H1 (cell line): ENCODE measurements at regions not wholly inside any gene's neighbourhood (a gene's known extent, or its start where the extent isn't known, plus 50 kb on each side); places are given as distances from the start of the nearest gene placed in this dataset.

Source experiments
- EP300 ChIP-seq, 2 experiments: IDR thresholded peaks; 1 replicate in 1 of 2; 2 replicates in 1 of 2; pipeline ENCODE4 v1.6.1; 2011 to 2012; ENCODE audit warnings: low read depth in 2 of 2, low read length in 2 of 2, mild to moderate bottlenecking in 2 of 2, borderline replicate concordance in 1 of 2, inconsistent platforms in 1 of 2, moderate library complexity in 1 of 2
- PHF8 ChIP-seq: fragments of 200-600 bp; sonication (generic); conservative IDR thresholded peaks from 2 replicates; pipeline ENCODE4 v1.7.1; 2012; ENCODE audit warnings: low read depth, mild to moderate bottlenecking, inconsistent platforms, low read length, moderate library complexity
- RNF2 ChIP-seq: fragments of 200-900, 300-1000 bp; sonication (generic); IDR thresholded peaks from 2 replicates; pipeline ENCODE4 v1.7.1; 2016; ENCODE audit warnings: borderline replicate concordance, low read depth, mild to moderate bottlenecking, antibody characterized with exemption, low read length; ENCODE audit not compliant: poor library complexity, severe bottlenecking; ENCODE audit errors: missing control alignments
- SAP30 ChIP-seq: fragments of 300-600 bp; sonication (generic); IDR thresholded peaks from 2 replicates; pipeline ENCODE4 v1.7.1; 2012; ENCODE audit warnings: low read length, moderate library complexity, mild to moderate bottlenecking, inconsistent platforms; ENCODE audit not compliant: insufficient read depth, insufficient replicate concordance
- TBP ChIP-seq: IDR thresholded peaks from 2 replicates; pipeline ENCODE4 v1.6.1; 2011; ENCODE audit warnings: low read depth, low read length, improper control_type of control experiment
- TEAD4 ChIP-seq: IDR thresholded peaks from 2 replicates; pipeline ENCODE4 v1.6.1; 2012; ENCODE audit warnings: low read depth, low read length, inconsistent platforms, mixed read lengths
- TF ChIP-seq, protein P1 (sequence below): fragments of 300-600 bp; sonication (generic); IDR thresholded peaks from 2 replicates; pipeline ENCODE4 v1.7.1; 2012; ENCODE audit warnings: low read length, moderate library complexity, mild to moderate bottlenecking, inconsistent platforms; ENCODE audit not compliant: insufficient replicate concordance

DNA sequence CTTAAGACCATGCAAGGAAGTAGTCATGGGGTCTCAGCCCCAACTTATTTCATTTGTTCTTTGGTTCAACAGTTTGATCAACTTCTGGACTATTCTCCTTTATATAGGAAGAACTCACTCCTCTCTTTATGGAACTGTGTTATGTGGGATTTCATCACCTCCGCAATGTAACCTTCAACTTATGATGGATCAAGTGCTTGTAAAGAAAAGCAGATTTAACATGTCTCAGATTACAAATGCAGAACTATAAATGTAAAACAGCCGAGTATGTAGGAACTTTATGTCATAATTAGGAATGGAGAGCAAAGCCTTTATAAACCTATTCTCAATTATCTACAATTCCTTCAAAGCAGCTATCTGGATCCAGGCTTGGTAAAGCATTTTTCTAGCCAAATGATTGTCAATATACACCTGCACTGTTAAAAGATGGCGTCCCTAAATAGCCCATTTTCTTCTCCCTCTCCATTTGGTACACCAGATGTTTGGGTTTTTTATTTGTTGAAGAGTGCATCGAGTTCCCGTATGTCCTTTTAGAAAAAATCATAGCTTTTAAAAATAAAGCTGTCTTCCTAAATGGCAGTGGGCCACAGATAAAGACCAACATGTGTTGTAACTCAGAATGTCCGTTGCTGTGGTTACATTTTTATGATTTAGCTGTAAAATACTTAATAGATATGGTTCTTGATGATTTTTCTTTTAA is 985.1 kb upstream of the SLC35B3 start (continued):
- TF ChIP-seq, protein P1, sequence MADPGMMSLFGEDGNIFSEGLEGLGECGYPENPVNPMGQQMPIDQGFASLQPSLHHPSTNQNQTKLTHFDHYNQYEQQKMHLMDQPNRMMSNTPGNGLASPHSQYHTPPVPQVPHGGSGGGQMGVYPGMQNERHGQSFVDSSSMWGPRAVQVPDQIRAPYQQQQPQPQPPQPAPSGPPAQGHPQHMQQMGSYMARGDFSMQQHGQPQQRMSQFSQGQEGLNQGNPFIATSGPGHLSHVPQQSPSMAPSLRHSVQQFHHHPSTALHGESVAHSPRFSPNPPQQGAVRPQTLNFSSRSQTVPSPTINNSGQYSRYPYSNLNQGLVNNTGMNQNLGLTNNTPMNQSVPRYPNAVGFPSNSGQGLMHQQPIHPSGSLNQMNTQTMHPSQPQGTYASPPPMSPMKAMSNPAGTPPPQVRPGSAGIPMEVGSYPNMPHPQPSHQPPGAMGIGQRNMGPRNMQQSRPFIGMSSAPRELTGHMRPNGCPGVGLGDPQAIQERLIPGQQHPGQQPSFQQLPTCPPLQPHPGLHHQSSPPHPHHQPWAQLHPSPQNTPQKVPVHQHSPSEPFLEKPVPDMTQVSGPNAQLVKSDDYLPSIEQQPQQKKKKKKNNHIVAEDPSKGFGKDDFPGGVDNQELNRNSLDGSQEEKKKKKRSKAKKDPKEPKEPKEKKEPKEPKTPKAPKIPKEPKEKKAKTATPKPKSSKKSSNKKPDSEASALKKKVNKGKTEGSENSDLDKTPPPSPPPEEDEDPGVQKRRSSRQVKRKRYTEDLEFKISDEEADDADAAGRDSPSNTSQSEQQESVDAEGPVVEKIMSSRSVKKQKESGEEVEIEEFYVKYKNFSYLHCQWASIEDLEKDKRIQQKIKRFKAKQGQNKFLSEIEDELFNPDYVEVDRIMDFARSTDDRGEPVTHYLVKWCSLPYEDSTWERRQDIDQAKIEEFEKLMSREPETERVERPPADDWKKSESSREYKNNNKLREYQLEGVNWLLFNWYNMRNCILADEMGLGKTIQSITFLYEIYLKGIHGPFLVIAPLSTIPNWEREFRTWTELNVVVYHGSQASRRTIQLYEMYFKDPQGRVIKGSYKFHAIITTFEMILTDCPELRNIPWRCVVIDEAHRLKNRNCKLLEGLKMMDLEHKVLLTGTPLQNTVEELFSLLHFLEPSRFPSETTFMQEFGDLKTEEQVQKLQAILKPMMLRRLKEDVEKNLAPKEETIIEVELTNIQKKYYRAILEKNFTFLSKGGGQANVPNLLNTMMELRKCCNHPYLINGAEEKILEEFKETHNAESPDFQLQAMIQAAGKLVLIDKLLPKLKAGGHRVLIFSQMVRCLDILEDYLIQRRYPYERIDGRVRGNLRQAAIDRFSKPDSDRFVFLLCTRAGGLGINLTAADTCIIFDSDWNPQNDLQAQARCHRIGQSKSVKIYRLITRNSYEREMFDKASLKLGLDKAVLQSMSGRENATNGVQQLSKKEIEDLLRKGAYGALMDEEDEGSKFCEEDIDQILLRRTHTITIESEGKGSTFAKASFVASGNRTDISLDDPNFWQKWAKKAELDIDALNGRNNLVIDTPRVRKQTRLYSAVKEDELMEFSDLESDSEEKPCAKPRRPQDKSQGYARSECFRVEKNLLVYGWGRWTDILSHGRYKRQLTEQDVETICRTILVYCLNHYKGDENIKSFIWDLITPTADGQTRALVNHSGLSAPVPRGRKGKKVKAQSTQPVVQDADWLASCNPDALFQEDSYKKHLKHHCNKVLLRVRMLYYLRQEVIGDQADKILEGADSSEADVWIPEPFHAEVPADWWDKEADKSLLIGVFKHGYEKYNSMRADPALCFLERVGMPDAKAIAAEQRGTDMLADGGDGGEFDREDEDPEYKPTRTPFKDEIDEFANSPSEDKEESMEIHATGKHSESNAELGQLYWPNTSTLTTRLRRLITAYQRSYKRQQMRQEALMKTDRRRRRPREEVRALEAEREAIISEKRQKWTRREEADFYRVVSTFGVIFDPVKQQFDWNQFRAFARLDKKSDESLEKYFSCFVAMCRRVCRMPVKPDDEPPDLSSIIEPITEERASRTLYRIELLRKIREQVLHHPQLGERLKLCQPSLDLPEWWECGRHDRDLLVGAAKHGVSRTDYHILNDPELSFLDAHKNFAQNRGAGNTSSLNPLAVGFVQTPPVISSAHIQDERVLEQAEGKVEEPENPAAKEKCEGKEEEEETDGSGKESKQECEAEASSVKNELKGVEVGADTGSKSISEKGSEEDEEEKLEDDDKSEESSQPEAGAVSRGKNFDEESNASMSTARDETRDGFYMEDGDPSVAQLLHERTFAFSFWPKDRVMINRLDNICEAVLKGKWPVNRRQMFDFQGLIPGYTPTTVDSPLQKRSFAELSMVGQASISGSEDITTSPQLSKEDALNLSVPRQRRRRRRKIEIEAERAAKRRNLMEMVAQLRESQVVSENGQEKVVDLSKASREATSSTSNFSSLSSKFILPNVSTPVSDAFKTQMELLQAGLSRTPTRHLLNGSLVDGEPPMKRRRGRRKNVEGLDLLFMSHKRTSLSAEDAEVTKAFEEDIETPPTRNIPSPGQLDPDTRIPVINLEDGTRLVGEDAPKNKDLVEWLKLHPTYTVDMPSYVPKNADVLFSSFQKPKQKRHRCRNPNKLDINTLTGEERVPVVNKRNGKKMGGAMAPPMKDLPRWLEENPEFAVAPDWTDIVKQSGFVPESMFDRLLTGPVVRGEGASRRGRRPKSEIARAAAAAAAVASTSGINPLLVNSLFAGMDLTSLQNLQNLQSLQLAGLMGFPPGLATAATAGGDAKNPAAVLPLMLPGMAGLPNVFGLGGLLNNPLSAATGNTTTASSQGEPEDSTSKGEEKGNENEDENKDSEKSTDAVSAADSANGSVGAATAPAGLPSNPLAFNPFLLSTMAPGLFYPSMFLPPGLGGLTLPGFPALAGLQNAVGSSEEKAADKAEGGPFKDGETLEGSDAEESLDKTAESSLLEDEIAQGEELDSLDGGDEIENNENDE, result no peak
- TF ChIP-seq PHF8 (no peak), RNF2 (no peak), TBP (no peak), EP300 (IDR thresholded peaks at IDR 0.05; ENCODE audit: borderline replicate concordance in 1 of 2, low read depth in 2 of 2, low read length in 2 of 2) (no peak), TEAD4 (no peak), SAP30 (no peak)
